ENCODE measurements at regions not wholly inside any gene's neighbourhood (a gene's known extent, or its start where the extent isn't known, plus 50 kb on each side); places are given as distances from the start of the nearest gene placed in this dataset.

- no peak overlapping the region for H2BK15ac ChIP-seq (ENCODE audit: low read length)
- no peak overlapping the region for H3K56ac ChIP-seq (replicated peaks; ENCODE audit: insufficient read length, low read depth, low read length)
- DNase-seq (ENCODE audit: low read depth in 1 of 2, low spot score in 2 of 2) (no peak), FAIRE-seq (no peak)
- H3K18ac ChIP-seq (ENCODE audit: extremely low read depth, low read length) = no peak overlapping the region
- peaks cover 0 to 3% (median 0%) of the 10 kb centered on the region in 4 experiments; a peak in 1 of 7 replicates for H3K4me1 ChIP-seq (replicated peaks in 1 of 4; ENCODE audit: control insufficient read depth in 3 of 4, insufficient read depth in 4 of 4, low read length in 3 of 4)
- H2BK5ac ChIP-seq (ENCODE audit: low read depth, low read length) = no peak overlapping the region
- no peaks in the 10 kb centered on the region for H3K23me2 ChIP-seq (ENCODE audit: low read depth, low read length)
- no peak overlapping the region for H2BK12ac ChIP-seq (ENCODE audit: low read depth, low read length)
- CTCF ChIA-PET (ENCODE audit: partially characterized antibody) = no interaction called here
- H2BK20ac ChIP-seq (ENCODE audit: low read length) = no peak overlapping the region
- H3K4me2 ChIP-seq (ENCODE audit: insufficient read depth in 1 of 2, low read depth in 2 of 2, low read length in 2 of 2) = no peak overlapping the region
- no peaks in the 10 kb centered on the region for H3K79me1 ChIP-seq (ENCODE audit: low read depth, low read length)
- no peaks in the 10 kb centered on the region for H3K36me3 ChIP-seq (ENCODE audit: control insufficient read depth in 2 of 4, insufficient read depth in 4 of 4, low read length in 3 of 4)
- no peaks in the 10 kb centered on the region for H3K79me2 ChIP-seq (ENCODE audit: control insufficient read depth in 1 of 2, insufficient read depth in 2 of 2, low read length in 2 of 2)
- H2AFZ ChIP-seq (ENCODE audit: low read length) = no peak overlapping the region
- POLR2A ChIA-PET (ENCODE audit: partially characterized antibody) = interaction anchor here (1.3 kb wide), 1 partner anchor 87 kb away, joined by 3 read pairs; no protein-coding TSS in a partner anchor
- no peak overlapping the region for H3K9ac ChIP-seq (replicated peaks in 1 of 4; ENCODE audit: extremely low read depth in 1 of 4, low read depth in 3 of 4, low read length in 3 of 4)
- no peak overlapping the region for H4K8ac ChIP-seq (ENCODE audit: extremely low read depth, insufficient read depth, low read length)
- H4K5ac ChIP-seq (ENCODE audit: insufficient read length, low read depth, low read length) = no peak overlapping the region
- no peaks in the 10 kb centered on the region for H3K9me3 ChIP-seq (ENCODE audit: insufficient read depth in 2 of 2, low read depth in 1 of 2, low read length in 1 of 2)
- no peak overlapping the region for H3K14ac ChIP-seq (ENCODE audit: insufficient read length)
- no peak overlapping the region for H3K4me3 ChIP-seq (ENCODE audit: extremely low read depth in 1 of 4, insufficient read depth in 2 of 4, low read depth in 3 of 4, low read length in 4 of 4)
- H2BK120ac ChIP-seq (replicated peaks; ENCODE audit: low read depth, low read length) = no peak overlapping the region
- H4K20me1 ChIP-seq (replicated peaks in 1 of 2; ENCODE audit: control insufficient read depth in 1 of 2, insufficient read depth in 2 of 2, low read length in 2 of 2) = no peaks in the 10 kb centered on the region
- no peak overlapping the region for H3K4ac ChIP-seq (replicated peaks; ENCODE audit: insufficient read length, low read depth, low read length)
- H3K23ac ChIP-seq (ENCODE audit: insufficient read length) = no peak overlapping the region
- H4K91ac ChIP-seq (replicated peaks; ENCODE audit: insufficient read length, low read length) = no peak overlapping the region
- no peak overlapping the region for H3K27ac ChIP-seq (ENCODE audit: low read depth, low read length)
- H2AK5ac ChIP-seq (ENCODE audit: low read depth, low read length) = no peak overlapping the region
- no peaks in the 10 kb centered on the region for H3K27me3 ChIP-seq (replicated peaks in 1 of 4; ENCODE audit: control insufficient read depth in 3 of 4, extremely low read depth in 1 of 4, insufficient read depth in 3 of 4, low read length in 3 of 4)
- TF ChIP-seq CHD2 (IDR thresholded peaks at IDR 0.05; ENCODE audit: low read length) (no peak), ATF2 (IDR thresholded peaks at IDR 0.05; ENCODE audit: low read length) (no peak), CHD1 (IDR thresholded peaks at IDR 0.05; ENCODE audit: low read depth, low read length) (no peak), ATF3 (IDR thresholded peaks at IDR 0.05; ENCODE audit: insufficient read depth, low read depth, low read length) (no peak), BACH1 (IDR thresholded peaks at IDR 0.05; ENCODE audit: low read length) (no peak), HDAC2 (IDR thresholded peaks at IDR 0.05; ENCODE audit: borderline replicate concordance in 1 of 2, low read depth in 2 of 2, low read length in 2 of 2) (no peak)
Observed at GRCh38 chr1:222924136-222924706, 109.4 kb downstream of the DISP1 start.
